ENCODE measurements at regions not wholly inside any gene's neighbourhood (a gene's known extent, or its start where the extent isn't known, plus 50 kb on each side); places are given as distances from the start of the nearest gene placed in this dataset.

DNA sequence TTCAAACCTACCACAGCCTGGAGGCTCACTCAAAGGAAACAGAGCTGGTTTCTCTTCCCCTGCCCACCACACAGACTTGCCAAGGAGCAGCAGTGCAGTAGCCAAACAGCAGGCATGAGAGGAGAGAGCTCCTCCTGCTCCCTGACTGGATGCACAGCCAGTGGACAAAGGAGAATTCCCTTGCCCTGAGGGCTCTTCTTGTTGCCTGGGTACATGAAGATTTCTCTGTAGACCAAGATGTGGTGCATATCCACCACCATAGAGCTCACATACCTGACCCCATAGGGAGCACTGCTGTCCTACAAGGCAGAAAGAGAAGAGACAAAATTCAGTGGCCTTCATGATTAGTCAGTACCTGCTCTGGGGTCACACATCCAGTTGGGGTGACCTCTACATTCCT, 56.3 kb upstream of the SPATA31E1 start:
- no peak overlapping the region for H3K4me3 ChIP-seq
- H3K79me2 ChIP-seq (ENCODE audit: control insufficient read depth, insufficient read depth, low read length) = no peaks in the 10 kb centered on the region
- TF ChIP-seq GATA2 (CRISPR knock-in tag; IDR thresholded peaks at IDR 0.05) = no peak
- TF ChIP-seq SMAD2 (IDR thresholded peaks at IDR 0.05; ENCODE audit: low read depth, low read length) = no peak
- TF ChIP-seq NFE2 (IDR thresholded peaks at IDR 0.05; ENCODE audit: low read depth) = no peak
- TF ChIP-seq TSC22D4 (tag; IDR thresholded peaks at IDR 0.05) = no peak
- no peak for TF ChIP-seq ZNF3 (CRISPR knock-in tag; IDR thresholded peaks at IDR 0.05)
- no peak for TF ChIP-seq KDM2B (CRISPR knock-in tag; IDR thresholded peaks at IDR 0.05)
- no peak for TF ChIP-seq RCOR1 (IDR thresholded peaks at IDR 0.05; ENCODE audit: borderline replicate concordance in 1 of 2, low read depth in 2 of 2, low read length in 2 of 2)
- no peak for TF ChIP-seq MCM5 (IDR thresholded peaks at IDR 0.05; ENCODE audit: low read depth)
- no peak for TF ChIP-seq XRCC4 (IDR thresholded peaks at IDR 0.05; ENCODE audit: extremely low read depth, insufficient read depth, insufficient read length)
- TF ChIP-seq, protein P1, sequence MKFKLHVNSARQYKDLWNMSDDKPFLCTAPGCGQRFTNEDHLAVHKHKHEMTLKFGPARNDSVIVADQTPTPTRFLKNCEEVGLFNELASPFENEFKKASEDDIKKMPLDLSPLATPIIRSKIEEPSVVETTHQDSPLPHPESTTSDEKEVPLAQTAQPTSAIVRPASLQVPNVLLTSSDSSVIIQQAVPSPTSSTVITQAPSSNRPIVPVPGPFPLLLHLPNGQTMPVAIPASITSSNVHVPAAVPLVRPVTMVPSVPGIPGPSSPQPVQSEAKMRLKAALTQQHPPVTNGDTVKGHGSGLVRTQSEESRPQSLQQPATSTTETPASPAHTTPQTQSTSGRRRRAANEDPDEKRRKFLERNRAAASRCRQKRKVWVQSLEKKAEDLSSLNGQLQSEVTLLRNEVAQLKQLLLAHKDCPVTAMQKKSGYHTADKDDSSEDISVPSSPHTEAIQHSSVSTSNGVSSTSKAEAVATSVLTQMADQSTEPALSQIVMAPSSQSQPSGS (CRISPR knock-in tag; IDR thresholded peaks at IDR 0.05) = no peak
- no peak for TF ChIP-seq ZBTB1 (CRISPR knock-in tag; IDR thresholded peaks at IDR 0.05; ENCODE audit: borderline replicate concordance, low read depth)
- ChIA-PET CTCF (ENCODE audit: low intra/inter-chr PET ratio) (no interaction called here), POLR2A (interaction anchor here (0.8 to 1.2 kb wide), 2 partner anchors 9 to 16 kb away, joined by 3 to 5 read pairs; no protein-coding TSS in a partner anchor)
- no peak overlapping the region for H2AFZ ChIP-seq (ENCODE audit: low read depth, low read length)
- no peaks in the 10 kb centered on the region for H3K9me1 ChIP-seq (ENCODE audit: control insufficient read depth, insufficient read depth, low read length)
- H3K36me3 ChIP-seq (ENCODE audit: control insufficient read depth, insufficient read depth, low read length) = no peaks in the 10 kb centered on the region
- ATAC-seq (no peak), FAIRE-seq (no peak), DNase-seq (ENCODE audit: extremely low read depth in 1 of 4, low spot score in 3 of 4) (no peak)
- no peaks in the 10 kb centered on the region for H3K9me3 ChIP-seq (replicated peaks; ENCODE audit: control insufficient read depth, insufficient read depth, low read depth, low read length)
- no peaks in the 10 kb centered on the region; the same call in 1 of the 2 replicates for H4K20me1 ChIP-seq (replicated peaks; ENCODE audit: control insufficient read depth, insufficient read depth, low read length)
- H3K27ac ChIP-seq (ENCODE audit: extremely low read depth, low read depth, low read length) = no peak overlapping the region
- H3K9ac ChIP-seq (ENCODE audit: insufficient read depth in 1 of 2, low read depth in 2 of 2, low read length in 2 of 2) = no peak overlapping the region
- no peak overlapping the region for H3K4me2 ChIP-seq (ENCODE audit: insufficient read depth, low read length)
- BruUV-seq (replicated peaks) = no TSS peak
- peaks cover 0 to 10% of the 10 kb centered on the region in 2 experiments; a peak in 2 of 5 replicates for H3K4me1 ChIP-seq (replicated peaks in 1 of 2; ENCODE audit: control insufficient read depth in 2 of 2, insufficient read depth in 2 of 2, low read length in 2 of 2)
- peaks cover 3 to 21% of the 10 kb centered on the region in 2 experiments; a peak in 3 of 5 replicates for H3K27me3 ChIP-seq (ENCODE audit: control insufficient read depth in 2 of 2, insufficient read depth in 2 of 2, low read length in 2 of 2)
- in situ Hi-C loops (cut with MboI) = no loop called here
- intact Hi-C loops (cut with micrococcal nuclease) = no loop called here
